Neutrophil (primary cell): ENCODE measurements at regions not wholly inside any gene's neighbourhood (a gene's known extent, or its start where the extent isn't known, plus 50 kb on each side); places are given as distances from the start of the nearest gene placed in this dataset.

Source experiments
- H3K27ac ChIP-seq: fragments of 200-600 bp; sonication (generic); 2 replicates; pipeline ENCODE4 v1.5.1; 2016; ENCODE audit warnings: mild to moderate bottlenecking, moderate library complexity
- H3K27me3 ChIP-seq: fragments of 200-600 bp; sonication (generic); 2 replicates; pipeline ENCODE4 v1.6.0; 2016; ENCODE audit warnings: mild to moderate bottlenecking
- H3K36me3 ChIP-seq: fragments of 200-600 bp; sonication (generic); 2 replicates; pipeline ENCODE4 v1.5.1; 2017
- H3K4me1 ChIP-seq, 2 experiments: fragments of 200-600 bp in 1 of 2; sonication (generic) in 1 of 2; 1 replicate in 1 of 2; 2 replicates in 1 of 2; pipeline versions ENCODE4 v1.5.1 to v1.6.1; 2013 to 2016; ENCODE audit warnings: low read depth in 1 of 2, low read length in 1 of 2, mild to moderate bottlenecking in 1 of 2, moderate library complexity in 1 of 2; ENCODE audit not compliant: control insufficient read depth in 1 of 2, insufficient read depth in 1 of 2
- H3K4me3 ChIP-seq, 2 experiments: fragments of 200-600 bp in 1 of 2; sonication (generic) in 1 of 2; 1 replicate in 1 of 2; 2 replicates in 1 of 2; pipeline ENCODE4 v1.5.1; 2013 to 2016; ENCODE audit warnings: low read depth in 1 of 2, low read length in 1 of 2, mild to moderate bottlenecking in 1 of 2, moderate library complexity in 1 of 2
- H3K9me3 ChIP-seq: fragments of 200-600 bp; sonication (generic); 2 replicates; pipeline ENCODE4 v1.5.1; 2016
- TF ChIP-seq, protein P1 (sequence below): fragments of 200-600 bp; sonication (generic); IDR thresholded peaks from 2 replicates; pipeline ENCODE4 v1.5.1; 2016; ENCODE audit warnings: antibody characterized with exemption

DNA sequence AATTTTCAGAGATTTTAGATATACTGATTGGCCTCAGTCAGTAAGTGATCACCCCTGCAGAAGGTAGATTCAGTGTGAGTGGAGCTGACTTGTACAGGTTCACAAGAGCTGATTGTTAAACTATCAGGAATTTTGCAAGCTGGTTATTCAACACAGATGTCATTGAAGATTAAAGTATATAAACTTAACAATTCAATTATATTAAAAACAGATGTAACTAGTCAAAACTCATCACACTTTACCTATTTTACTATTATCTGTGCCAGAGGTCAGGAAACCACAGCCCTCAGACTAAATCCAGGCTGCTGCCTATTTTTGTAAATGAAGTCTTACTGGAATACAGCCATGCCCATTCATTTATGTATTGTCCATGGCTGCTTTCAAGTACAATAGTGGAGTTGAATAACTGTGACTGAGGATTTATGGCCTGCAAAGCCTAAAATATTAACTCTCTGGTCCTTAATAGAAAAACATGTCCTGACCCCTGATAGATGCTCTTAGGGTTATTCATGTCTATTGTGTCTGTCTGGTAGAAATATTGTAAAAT, 429.3 kb upstream of the PDZRN3 start:
- Histone ChIP-seq H3K9me3 (no peaks in the 10 kb centered on the region), H3K27ac (no peak overlapping the region), H3K4me3 (no peak overlapping the region), H3K36me3 (no peaks in the 10 kb centered on the region), H3K27me3 (no peaks in the 10 kb centered on the region), H3K4me1 (no peaks in the 10 kb centered on the region)
- TF ChIP-seq, protein P1, sequence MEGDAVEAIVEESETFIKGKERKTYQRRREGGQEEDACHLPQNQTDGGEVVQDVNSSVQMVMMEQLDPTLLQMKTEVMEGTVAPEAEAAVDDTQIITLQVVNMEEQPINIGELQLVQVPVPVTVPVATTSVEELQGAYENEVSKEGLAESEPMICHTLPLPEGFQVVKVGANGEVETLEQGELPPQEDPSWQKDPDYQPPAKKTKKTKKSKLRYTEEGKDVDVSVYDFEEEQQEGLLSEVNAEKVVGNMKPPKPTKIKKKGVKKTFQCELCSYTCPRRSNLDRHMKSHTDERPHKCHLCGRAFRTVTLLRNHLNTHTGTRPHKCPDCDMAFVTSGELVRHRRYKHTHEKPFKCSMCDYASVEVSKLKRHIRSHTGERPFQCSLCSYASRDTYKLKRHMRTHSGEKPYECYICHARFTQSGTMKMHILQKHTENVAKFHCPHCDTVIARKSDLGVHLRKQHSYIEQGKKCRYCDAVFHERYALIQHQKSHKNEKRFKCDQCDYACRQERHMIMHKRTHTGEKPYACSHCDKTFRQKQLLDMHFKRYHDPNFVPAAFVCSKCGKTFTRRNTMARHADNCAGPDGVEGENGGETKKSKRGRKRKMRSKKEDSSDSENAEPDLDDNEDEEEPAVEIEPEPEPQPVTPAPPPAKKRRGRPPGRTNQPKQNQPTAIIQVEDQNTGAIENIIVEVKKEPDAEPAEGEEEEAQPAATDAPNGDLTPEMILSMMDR = no peak

DNA sequence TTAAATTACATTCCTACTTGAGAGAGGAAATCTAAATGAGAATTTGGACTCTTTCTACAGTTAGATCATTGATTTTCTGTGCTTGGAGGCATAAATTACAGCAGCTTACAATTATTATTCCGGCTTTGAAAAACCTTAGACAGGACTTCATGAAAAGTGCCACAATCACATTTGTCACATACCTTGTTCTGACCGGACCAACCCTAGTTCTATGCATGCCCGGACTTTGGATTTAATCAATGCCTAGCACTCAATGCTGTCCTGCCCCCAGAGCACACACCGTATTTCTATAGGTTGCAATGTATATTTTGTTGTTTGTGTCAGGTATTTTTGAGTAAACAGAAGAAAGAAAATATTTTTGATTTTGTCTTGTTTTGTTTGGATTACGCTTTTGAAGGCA, 424.7 kb upstream of the PDZRN3 start:
- H3K9me3 ChIP-seq = no peaks in the 10 kb centered on the region
- TF ChIP-seq, protein P1 = no peak
- H3K4me3 ChIP-seq = no peak overlapping the region
- no peaks in the 10 kb centered on the region for H3K36me3 ChIP-seq
- no peaks in the 10 kb centered on the region for H3K4me1 ChIP-seq
- H3K27ac ChIP-seq = no peak overlapping the region
- no peaks in the 10 kb centered on the region for H3K27me3 ChIP-seq

DNA sequence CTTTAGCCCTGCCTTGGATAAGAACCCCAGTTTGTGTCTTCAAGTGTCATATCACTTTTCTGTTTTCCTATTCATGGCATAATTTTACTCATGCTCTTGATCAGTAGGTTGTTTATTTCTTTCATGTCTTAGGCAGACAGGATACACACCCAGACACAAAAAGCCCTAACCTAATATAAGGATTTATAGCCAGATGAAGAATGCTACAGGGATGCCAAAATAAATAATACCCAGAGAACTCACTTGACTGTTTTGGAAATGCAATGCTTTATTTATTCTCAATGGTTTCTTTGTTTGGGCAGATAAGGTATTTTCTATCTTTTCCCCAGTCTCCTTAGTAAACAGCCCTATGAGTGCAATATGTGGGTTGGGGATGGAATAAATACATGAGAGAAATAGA, 424.0 kb upstream of the PDZRN3 start:
- no peaks in the 10 kb centered on the region for H3K4me1 ChIP-seq
- TF ChIP-seq, protein P1 = no peak
- H3K4me3 ChIP-seq = no peak overlapping the region
- no peak overlapping the region for H3K27ac ChIP-seq
- no peaks in the 10 kb centered on the region for H3K9me3 ChIP-seq
- no peaks in the 10 kb centered on the region for H3K27me3 ChIP-seq
- H3K36me3 ChIP-seq = no peaks in the 10 kb centered on the region

DNA sequence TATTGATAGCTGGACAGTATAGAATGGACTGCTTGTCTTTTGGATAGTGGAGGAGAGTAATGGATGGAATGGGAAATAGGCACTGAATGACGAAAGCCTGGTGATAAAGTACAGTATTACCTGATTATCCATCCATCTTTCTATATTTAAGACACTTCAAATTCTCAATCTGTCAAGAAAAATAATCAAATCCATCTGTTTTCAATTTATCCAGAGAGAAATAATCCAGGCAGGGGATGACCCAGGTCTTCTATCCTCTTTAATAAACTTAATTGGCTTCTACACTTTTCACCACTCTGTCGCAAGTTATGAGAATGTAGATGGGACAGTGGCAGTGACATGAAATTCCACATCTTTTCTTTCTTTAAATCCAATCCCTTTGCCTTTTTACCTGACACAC, 420.3 kb upstream of the PDZRN3 start:
- TF ChIP-seq, protein P1 = no peak
- H3K9me3 ChIP-seq = no peaks in the 10 kb centered on the region
- no peak overlapping the region for H3K4me3 ChIP-seq
- no peak overlapping the region for H3K27ac ChIP-seq
- H3K27me3 ChIP-seq = no peaks in the 10 kb centered on the region
- no peaks in the 10 kb centered on the region for H3K4me1 ChIP-seq
- no peaks in the 10 kb centered on the region for H3K36me3 ChIP-seq

DNA sequence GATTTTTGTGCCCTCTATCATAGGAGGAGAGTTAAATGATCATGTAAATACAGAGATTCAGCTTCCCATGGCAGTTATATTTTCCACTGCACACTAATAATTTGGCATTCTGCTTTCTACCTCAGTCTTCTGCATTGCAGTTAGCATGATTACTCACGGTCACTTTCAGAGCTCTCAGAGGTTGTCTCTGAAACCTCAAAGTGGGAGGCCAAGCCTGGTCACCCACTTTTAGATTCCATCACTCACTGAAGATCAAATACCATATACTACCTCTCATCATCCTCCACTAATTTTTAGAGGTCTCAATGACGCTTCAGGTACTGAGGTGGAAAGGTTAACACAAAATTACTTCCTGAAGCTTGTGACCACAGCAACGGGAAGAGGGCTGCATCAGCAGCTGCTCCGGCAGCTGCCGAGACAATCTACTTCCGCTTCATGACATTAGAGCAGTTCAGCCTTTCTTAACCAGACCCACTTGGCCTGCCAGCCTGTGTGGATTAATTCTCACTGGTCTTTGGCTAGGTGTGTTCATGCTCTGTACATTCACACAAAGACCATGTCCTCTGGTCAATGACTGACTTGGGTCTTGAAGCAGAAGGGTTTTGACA, 416.4 kb upstream of the PDZRN3 start:
- no peaks in the 10 kb centered on the region for H3K27me3 ChIP-seq
- no peak overlapping the region for H3K4me3 ChIP-seq
- TF ChIP-seq, protein P1 = no peak
- H3K4me1 ChIP-seq = no peaks in the 10 kb centered on the region
- H3K9me3 ChIP-seq = no peaks in the 10 kb centered on the region
- no peaks in the 10 kb centered on the region for H3K36me3 ChIP-seq
- H3K27ac ChIP-seq = no peak overlapping the region
